ENCODE measurements at regions not wholly inside any gene's neighbourhood (a gene's known extent, or its start where the extent isn't known, plus 50 kb on each side); places are given as distances from the start of the nearest gene placed in this dataset.

DNA sequence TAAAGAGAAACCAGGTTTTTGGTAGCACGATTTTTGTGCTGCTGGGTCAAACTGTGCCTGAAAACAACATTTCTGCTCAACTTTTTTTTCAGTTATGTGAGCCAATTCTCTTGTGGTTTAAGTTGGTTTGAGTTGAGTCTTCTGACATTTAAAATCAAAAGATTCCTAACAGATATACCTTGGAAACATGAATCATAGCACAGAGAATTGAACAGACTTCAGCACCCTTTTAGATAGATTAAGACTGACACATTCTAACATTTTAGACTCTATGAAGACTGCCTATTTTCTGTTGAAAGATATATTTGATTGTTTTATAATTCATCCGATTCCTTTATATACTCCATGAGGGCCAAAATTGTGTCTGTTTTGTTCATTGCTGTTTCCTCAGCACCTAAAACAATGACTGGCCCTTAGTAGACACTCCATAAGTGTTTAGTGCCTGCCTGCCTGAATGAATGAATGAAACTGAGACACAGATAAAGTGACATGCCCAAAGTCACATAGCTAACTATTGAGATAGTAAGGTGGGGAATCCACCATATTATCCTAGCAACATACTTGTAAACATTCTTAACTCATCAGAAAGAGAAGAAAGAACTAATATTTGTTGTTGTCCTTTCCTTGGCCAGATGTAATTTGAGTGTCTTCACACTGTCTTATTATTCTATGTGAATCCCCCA is 624.0 kb downstream of the MID1IP1 start:
- TF ChIP-seq HBP1 (CRISPR knock-in tag; IDR thresholded peaks at IDR 0.05) (no peak), CTCF (IDR thresholded peaks at IDR 0.05 in 2 of 3, conservative IDR thresholded peaks at IDR 0.05 in 1 of 3; ENCODE audit: insufficient read depth in 2 of 3, low read depth in 1 of 3, low read length in 3 of 3) (no peak)
